C4-2B (cell line): ENCODE measurements at regions not wholly inside any gene's neighbourhood (a gene's known extent, or its start where the extent isn't known, plus 50 kb on each side); places are given as distances from the start of the nearest gene placed in this dataset.

Source experiments
- H3K27ac ChIP-seq: fragments of 450-650 bp; 2 replicates; pipeline ENCODE4 v1.5.1; 2017
- ZFX ChIP-seq: fragments of 450-650 bp; IDR thresholded peaks from 2 replicates; pipeline ENCODE4 v1.6.1; 2017
- TF ChIP-seq, protein P1 (sequence below): fragments of 450-650 bp; conservative IDR thresholded peaks from 2 replicates; pipeline ENCODE4 v1.5.1; 2017; ENCODE audit warnings: mild to moderate bottlenecking

GRCh38 chr10:78684947-78685346 is 383.8 kb upstream of the ZMIZ1 start:
- H3K27ac ChIP-seq = no peak overlapping the region
- TF ChIP-seq, protein P1, sequence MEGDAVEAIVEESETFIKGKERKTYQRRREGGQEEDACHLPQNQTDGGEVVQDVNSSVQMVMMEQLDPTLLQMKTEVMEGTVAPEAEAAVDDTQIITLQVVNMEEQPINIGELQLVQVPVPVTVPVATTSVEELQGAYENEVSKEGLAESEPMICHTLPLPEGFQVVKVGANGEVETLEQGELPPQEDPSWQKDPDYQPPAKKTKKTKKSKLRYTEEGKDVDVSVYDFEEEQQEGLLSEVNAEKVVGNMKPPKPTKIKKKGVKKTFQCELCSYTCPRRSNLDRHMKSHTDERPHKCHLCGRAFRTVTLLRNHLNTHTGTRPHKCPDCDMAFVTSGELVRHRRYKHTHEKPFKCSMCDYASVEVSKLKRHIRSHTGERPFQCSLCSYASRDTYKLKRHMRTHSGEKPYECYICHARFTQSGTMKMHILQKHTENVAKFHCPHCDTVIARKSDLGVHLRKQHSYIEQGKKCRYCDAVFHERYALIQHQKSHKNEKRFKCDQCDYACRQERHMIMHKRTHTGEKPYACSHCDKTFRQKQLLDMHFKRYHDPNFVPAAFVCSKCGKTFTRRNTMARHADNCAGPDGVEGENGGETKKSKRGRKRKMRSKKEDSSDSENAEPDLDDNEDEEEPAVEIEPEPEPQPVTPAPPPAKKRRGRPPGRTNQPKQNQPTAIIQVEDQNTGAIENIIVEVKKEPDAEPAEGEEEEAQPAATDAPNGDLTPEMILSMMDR = no peak
- no peak for TF ChIP-seq ZFX

- TF ChIP-seq ZFX = no peak
- TF ChIP-seq, protein P1 = no peak
Observed at GRCh38 chr10:78685466-78686103, 383.2 kb upstream of the ZMIZ1 start.

DNA sequence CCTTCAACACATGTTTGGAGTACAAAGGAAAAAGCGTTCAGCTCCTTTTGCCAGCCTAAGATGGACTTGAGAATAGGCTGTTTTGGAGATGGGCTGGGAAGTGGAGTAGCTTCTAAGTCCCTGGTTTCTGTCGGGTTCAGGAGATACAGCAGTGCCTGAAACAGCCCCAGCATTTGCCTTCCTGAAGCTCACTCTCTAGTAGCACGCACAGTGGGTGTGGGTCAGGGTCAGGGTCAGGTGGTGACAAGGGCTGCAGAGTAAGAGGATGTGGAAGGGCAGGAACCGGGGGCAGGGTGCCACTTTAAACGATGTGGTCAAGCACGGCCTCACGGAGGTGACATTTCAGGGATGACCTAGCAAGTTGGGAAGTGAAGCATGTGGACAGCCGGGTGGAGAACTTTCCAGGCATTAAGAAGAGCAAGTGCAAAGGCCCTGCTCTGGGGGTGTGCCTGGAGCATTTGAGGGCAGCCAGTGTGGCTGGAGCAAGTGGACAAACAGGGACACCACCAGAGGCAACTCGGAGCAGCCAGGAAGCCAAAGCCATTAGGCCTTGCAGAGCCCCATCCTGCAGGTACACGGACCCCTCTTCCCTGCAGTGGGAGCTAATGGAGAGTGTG is 382.2 kb upstream of the ZMIZ1 start:
- no peak overlapping the region for H3K27ac ChIP-seq
- TF ChIP-seq, protein P1 = no peak
- no peak for TF ChIP-seq ZFX

More at GRCh38 chr10:78685466-78686103, 383.2 kb upstream of the ZMIZ1 start:
- H3K27ac ChIP-seq = no peak overlapping the region

DNA sequence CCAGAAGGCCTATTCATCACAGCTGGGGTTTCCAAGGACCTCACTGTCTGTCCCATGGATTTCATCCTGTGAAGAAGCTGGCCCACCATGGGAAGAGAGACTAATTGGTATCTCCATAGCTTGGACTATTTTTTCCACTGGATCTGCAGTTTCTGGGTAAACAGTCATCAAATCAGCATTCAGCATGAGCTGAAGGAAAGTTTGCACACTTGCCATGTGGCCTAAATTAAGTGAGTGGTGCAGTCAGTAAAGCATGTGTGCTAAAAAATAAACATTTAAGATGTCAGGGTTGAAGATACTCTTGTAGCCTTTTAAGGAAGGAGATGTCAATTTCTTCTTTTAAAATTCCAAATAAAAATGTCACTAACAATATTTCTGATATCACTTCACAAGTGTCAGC is 381.1 kb upstream of the ZMIZ1 start:
- H3K27ac ChIP-seq = no peak overlapping the region
- TF ChIP-seq, protein P1 = no peak
- TF ChIP-seq ZFX = no peak

GRCh38 chr10:78688230-78688900 is 380.4 kb upstream of the ZMIZ1 start:
- TF ChIP-seq, protein P1 = no peak
- no peak for TF ChIP-seq ZFX
- no peak overlapping the region for H3K27ac ChIP-seq

DNA sequence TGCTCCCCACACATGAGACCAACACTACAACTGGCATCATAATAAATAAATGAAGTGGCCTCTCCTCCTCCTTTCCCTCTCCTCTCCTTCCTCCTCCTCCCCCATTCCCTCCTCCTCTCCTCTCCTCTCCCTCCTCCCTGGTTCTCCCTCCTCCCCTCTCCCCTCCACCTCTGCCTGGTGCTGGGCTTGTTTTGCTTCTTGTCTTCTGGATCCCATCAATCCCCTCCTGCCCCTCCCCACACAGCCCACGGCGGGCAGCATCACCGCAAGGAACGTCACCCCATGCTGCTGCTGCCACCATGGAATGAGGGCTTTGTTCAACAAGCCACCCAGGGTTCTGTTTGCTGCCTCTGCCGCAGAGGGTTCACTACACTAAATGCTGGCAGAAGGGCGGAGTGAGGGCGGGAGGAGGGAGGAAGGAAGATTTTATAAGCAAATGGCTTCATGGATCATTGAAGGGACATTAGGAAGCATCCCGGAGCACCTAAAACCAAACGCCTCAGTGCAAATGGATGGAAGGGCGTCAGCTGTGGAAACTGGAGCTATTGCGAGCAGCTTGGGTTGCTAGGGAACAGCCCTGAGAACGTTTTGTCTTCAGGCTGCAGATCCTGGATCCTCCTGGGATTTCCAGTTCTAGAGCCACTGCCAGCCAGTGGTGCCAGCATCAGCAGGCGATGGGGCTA is 379.7 kb upstream of the ZMIZ1 start:
- TF ChIP-seq, protein P1 = no peak
- no peak for TF ChIP-seq ZFX

DNA sequence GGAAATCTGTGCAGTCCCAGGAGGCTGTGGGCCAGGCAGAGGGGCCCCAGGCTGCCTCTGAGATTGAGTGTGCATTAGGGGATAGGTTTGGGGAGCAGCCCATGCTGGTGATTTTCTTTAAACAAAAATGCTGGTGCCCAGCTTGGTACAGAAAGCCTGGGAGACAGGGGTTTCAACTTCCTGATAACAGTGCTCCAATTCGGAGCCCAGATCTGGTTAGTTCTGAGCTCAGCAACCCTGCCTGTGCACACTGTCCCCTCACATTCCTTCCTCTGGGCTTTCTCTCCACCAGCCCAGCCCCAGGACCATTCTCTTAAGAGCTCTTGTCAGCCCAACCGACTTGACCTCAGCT is 379.2 kb upstream of the ZMIZ1 start:
- no peak overlapping the region for H3K27ac ChIP-seq
- TF ChIP-seq, protein P1 = no peak
- TF ChIP-seq ZFX = no peak

More for the DNA sequence above, 379.7 kb upstream of the ZMIZ1 start:
- H3K27ac ChIP-seq = no peak overlapping the region
